AG10803 (cell line): ENCODE measurements at regions not wholly inside any gene's neighbourhood (a gene's known extent, or its start where the extent isn't known, plus 50 kb on each side); places are given as distances from the start of the nearest gene placed in this dataset.
"Not testable (repeated sequence)": the region's sequence is repeated elsewhere in the genome, so short reads cannot be mapped to it uniquely, and the experiment has no call there.

Experiments used
- DNase-seq: peaks from one replicate; pipeline ENCODE4 v3.0.0; 2010; ENCODE audit warnings: low read depth
- H3K4me3 ChIP-seq: 2 replicates; pipeline ENCODE4 v1.5.1; 2011; ENCODE audit warnings: mild to moderate bottlenecking, low read length, control low read depth
- TF ChIP-seq, protein P1 (sequence below): conservative IDR thresholded peaks from 2 replicates; pipeline ENCODE4 v1.5.1; 2011; ENCODE audit warnings: mild to moderate bottlenecking, low read length, control low read depth, inconsistent platforms

GRCh38 chr13:50650592-50651504 is 192.6 kb downstream of the DLEU7 start:
- TF ChIP-seq, protein P1, sequence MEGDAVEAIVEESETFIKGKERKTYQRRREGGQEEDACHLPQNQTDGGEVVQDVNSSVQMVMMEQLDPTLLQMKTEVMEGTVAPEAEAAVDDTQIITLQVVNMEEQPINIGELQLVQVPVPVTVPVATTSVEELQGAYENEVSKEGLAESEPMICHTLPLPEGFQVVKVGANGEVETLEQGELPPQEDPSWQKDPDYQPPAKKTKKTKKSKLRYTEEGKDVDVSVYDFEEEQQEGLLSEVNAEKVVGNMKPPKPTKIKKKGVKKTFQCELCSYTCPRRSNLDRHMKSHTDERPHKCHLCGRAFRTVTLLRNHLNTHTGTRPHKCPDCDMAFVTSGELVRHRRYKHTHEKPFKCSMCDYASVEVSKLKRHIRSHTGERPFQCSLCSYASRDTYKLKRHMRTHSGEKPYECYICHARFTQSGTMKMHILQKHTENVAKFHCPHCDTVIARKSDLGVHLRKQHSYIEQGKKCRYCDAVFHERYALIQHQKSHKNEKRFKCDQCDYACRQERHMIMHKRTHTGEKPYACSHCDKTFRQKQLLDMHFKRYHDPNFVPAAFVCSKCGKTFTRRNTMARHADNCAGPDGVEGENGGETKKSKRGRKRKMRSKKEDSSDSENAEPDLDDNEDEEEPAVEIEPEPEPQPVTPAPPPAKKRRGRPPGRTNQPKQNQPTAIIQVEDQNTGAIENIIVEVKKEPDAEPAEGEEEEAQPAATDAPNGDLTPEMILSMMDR, result no peak
- DNase-seq, result peak; percentile 8
- no peak overlapping the region for H3K4me3 ChIP-seq

DNA sequence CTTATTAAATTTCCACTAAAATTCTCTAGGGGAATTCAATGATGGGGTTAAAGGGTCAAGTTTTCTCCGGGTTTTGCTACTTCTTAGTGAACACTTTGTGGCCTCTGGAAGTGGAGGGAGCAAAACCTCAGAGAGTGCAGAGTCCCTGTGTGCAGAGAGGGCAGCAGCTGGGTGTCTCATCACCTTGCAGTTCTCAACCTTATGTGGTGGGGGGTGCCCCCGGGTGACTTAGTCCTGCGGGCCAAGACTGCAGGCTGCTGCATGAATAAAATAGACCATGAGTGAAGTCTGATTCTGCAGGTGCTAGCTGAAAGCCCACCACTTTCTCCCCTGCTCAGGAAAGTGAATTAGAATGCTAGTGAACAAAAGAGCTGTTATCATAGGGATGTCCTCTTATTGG is 191.6 kb downstream of the DLEU7 start:
- H3K4me3 ChIP-seq, result no peak overlapping the region
- no peak for DNase-seq
- TF ChIP-seq, protein P1, result no peak

- TF ChIP-seq, protein P1, result no peak
- no peak for DNase-seq
- no peak overlapping the region for H3K4me3 ChIP-seq
Observed at GRCh38 chr13:50654331-50654730, 189.2 kb downstream of the DLEU7 start.

DNA sequence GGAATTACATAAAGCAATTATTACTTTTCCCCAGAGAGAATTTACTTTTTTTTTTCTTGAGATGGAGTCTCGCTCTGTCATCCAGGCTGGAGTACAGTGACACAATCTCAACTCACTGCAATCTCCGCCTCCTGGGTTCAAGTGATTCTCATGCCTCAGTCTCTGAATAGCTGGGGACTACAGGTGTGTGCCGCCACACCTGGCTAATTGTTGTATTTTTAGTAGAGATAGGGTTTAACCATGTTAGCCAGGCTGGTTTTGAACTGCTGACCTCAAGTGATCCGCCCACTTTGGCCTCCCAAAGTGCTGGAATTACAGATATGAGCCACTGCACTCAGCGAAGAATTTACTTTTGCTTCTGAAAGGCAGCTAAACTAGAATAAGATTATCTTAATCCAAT is 181.6 kb downstream of the DLEU7 start:
- not testable (repeated sequence) for H3K4me3 ChIP-seq, DNase-seq

DNA sequence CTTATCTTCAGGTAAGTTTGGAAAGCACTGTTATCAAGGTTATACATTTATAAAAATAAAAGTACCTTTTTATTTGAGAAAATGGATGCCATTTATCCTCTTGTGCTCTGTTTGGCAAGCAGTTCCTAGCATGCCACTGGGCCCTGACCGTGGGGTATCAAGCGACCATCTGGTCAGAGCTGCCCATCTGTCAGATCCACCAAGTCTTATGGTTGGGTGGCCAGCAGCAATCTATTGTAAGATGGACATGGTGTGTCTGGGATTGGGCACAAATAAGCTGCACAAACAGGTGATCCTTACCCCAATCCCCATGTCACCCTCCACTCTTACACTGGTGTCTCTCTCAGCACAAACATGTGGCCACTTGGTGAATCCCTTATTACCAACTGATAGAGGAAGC is 178.5 kb downstream of the DLEU7 start:
- H3K4me3 ChIP-seq, result no peak overlapping the region
- TF ChIP-seq, protein P1, result no peak
- no peak for DNase-seq

- H3K4me3 ChIP-seq, result no peak overlapping the region
- TF ChIP-seq, protein P1, result no peak
- no peak for DNase-seq
Observed at GRCh38 chr13:50668049-50668448, 175.4 kb downstream of the DLEU7 start.

- TF ChIP-seq, protein P1, result no peak
- DNase-seq, result no peak
- no peak overlapping the region for H3K4me3 ChIP-seq
Observed at GRCh38 chr13:50668691-50669271, 174.7 kb downstream of the DLEU7 start.
